ENCODE measurements at regions not wholly inside any gene's neighbourhood (a gene's known extent, or its start where the extent isn't known, plus 50 kb on each side); places are given as distances from the start of the nearest gene placed in this dataset.

GRCh38 chr6:26246058-26246457 is 118.9 kb upstream of the BTN3A2 start:
- no peak for DNase-seq (ENCODE audit: low read depth, low spot score)
- no peak overlapping the region for H3K4me3 ChIP-seq (ENCODE audit: low read length)

GRCh38 chr6:26246553-26246952 is 118.4 kb upstream of the BTN3A2 start:
- no peak overlapping the region for H3K4me3 ChIP-seq (ENCODE audit: low read length)
- DNase-seq (ENCODE audit: low read depth, low spot score), result no peak

- peak overlapping the region; percentile 67 for H3K4me3 ChIP-seq (ENCODE audit: low read length)
- no peak for DNase-seq (ENCODE audit: low read depth, low spot score)
These were observed 115.4 kb upstream of the BTN3A2 start for GRCh38 chr6:26249707-26249956.

- DNase-seq (ENCODE audit: low read depth, low spot score), result peak; percentile 88
- peak overlapping the region; percentile 67 for H3K4me3 ChIP-seq (ENCODE audit: low read length)
These were observed 114.9 kb upstream of the BTN3A2 start for GRCh38 chr6:26249957-26250697.

GRCh38 chr6:26250698-26251044 is 114.3 kb upstream of the BTN3A2 start:
- no peak for DNase-seq (ENCODE audit: low read depth, low spot score)
- H3K4me3 ChIP-seq (ENCODE audit: low read length), result peak overlapping the region; percentile 67

- H3K4me3 ChIP-seq (ENCODE audit: low read length), result peak overlapping the region; percentile 50
- peak; percentile 88 for DNase-seq (ENCODE audit: low read depth, low spot score)
These were observed 113.5 kb upstream of the BTN3A2 start for GRCh38 chr6:26251354-26252076.

GRCh38 chr6:26252077-26252472 is 112.9 kb upstream of the BTN3A2 start:
- DNase-seq (ENCODE audit: low read depth, low spot score), result no peak
- H3K4me3 ChIP-seq (ENCODE audit: low read length), result peak overlapping the region; percentile 50

- DNase-seq (ENCODE audit: low read depth, low spot score), result no peak
- no peak overlapping the region for H3K4me3 ChIP-seq (ENCODE audit: low read length)
These were observed 110.3 kb upstream of the BTN3A2 start for GRCh38 chr6:26254724-26255123.

- no peak for DNase-seq (ENCODE audit: low read depth, low spot score)
- no peak overlapping the region for H3K4me3 ChIP-seq (ENCODE audit: low read length)
These were observed 107.7 kb upstream of the BTN3A2 start for GRCh38 chr6:26257272-26257671.

GRCh38 chr6:26258212-26258977 is 106.6 kb upstream of the BTN3A2 start:
- DNase-seq (ENCODE audit: low read depth, low spot score), result no peak
- H3K4me3 ChIP-seq (ENCODE audit: low read length), result no peak overlapping the region

- no peak overlapping the region for H3K4me3 ChIP-seq (ENCODE audit: low read length)
- no peak for DNase-seq (ENCODE audit: low read depth, low spot score)
These were observed 104.8 kb upstream of the BTN3A2 start for GRCh38 chr6:26260110-26260637.

GRCh38 chr6:26260725-26261490 is 104.1 kb upstream of the BTN3A2 start:
- H3K4me3 ChIP-seq (ENCODE audit: low read length), result no peak overlapping the region
- no peak for DNase-seq (ENCODE audit: low read depth, low spot score)

- DNase-seq (ENCODE audit: low read depth, low spot score), result no peak
- H3K4me3 ChIP-seq (ENCODE audit: low read length), result no peak overlapping the region
These were observed 100.5 kb upstream of the BTN3A2 start for GRCh38 chr6:26264547-26264946.

GRCh38 chr6:26267083-26267589 is 97.9 kb upstream of the BTN3A2 start:
- no peak overlapping the region for H3K4me3 ChIP-seq (ENCODE audit: low read length)

GRCh38 chr6:26268659-26269402 is 96.2 kb upstream of the BTN3A2 start:
- no peak for DNase-seq (ENCODE audit: low read depth, low spot score)
- H3K4me3 ChIP-seq (ENCODE audit: low read length), result no peak overlapping the region

More at GRCh38 chr6:26267083-26267589, 97.9 kb upstream of the BTN3A2 start:
- DNase-seq (ENCODE audit: low read depth, low spot score), result no peak

GRCh38 chr6:26269531-26270485 is 95.2 kb upstream of the BTN3A2 start:
- peak; percentile 74 for DNase-seq (ENCODE audit: low read depth, low spot score)
- H3K4me3 ChIP-seq (ENCODE audit: low read length), result peak overlapping the region; percentile 68

GRCh38 chr6:26270486-26270861 is 94.5 kb upstream of the BTN3A2 start:
- peak; percentile 75 for DNase-seq (ENCODE audit: low read depth, low spot score)
- peak overlapping the region; percentile 68 for H3K4me3 ChIP-seq (ENCODE audit: low read length)
